HFF-Myc (cell line): ENCODE measurements at regions not wholly inside any gene's neighbourhood (a gene's known extent, or its start where the extent isn't known, plus 50 kb on each side); places are given as distances from the start of the nearest gene placed in this dataset.

Source experiments
- DNase-seq: peaks from one replicate; pipeline ENCODE4 v3.0.0-alpha.2; 2011; ENCODE audit warnings: low read depth; ENCODE audit errors: extremely low read depth
- H3K4me3 ChIP-seq: replicated peaks from 2 replicates; pipeline ENCODE4 v1.5.1; 2011; ENCODE audit warnings: low read depth, mild to moderate bottlenecking, control low read depth, low read length
- TF ChIP-seq, protein P1 (sequence below): IDR thresholded peaks from 2 replicates; pipeline ENCODE4 v1.5.1; 2012; ENCODE audit warnings: mild to moderate bottlenecking, low read depth, low read length, control low read depth; ENCODE audit errors: missing control alignments

DNA sequence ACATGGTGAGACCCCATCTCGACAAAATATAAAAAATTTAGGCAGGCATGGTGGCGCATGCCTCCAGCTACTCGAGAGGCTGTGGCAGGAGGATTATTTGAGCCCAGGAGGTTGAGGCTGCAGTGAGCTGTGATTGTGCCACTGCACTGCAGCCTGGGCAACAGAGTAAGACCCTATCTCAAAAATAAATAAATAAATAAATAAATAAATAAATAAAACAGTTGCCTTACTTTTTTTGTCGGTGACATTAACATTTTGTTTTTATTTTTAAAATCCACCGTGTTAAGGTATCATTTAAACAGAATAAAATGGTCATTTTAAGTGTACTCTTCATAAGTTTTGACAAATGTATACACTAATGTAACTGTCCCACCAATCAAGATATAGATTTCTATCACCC, 57.0 kb downstream of the RASL11A start:
- TF ChIP-seq, protein P1, sequence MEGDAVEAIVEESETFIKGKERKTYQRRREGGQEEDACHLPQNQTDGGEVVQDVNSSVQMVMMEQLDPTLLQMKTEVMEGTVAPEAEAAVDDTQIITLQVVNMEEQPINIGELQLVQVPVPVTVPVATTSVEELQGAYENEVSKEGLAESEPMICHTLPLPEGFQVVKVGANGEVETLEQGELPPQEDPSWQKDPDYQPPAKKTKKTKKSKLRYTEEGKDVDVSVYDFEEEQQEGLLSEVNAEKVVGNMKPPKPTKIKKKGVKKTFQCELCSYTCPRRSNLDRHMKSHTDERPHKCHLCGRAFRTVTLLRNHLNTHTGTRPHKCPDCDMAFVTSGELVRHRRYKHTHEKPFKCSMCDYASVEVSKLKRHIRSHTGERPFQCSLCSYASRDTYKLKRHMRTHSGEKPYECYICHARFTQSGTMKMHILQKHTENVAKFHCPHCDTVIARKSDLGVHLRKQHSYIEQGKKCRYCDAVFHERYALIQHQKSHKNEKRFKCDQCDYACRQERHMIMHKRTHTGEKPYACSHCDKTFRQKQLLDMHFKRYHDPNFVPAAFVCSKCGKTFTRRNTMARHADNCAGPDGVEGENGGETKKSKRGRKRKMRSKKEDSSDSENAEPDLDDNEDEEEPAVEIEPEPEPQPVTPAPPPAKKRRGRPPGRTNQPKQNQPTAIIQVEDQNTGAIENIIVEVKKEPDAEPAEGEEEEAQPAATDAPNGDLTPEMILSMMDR: no peak
- no peak for DNase-seq
- H3K4me3 ChIP-seq: no peak overlapping the region

DNA sequence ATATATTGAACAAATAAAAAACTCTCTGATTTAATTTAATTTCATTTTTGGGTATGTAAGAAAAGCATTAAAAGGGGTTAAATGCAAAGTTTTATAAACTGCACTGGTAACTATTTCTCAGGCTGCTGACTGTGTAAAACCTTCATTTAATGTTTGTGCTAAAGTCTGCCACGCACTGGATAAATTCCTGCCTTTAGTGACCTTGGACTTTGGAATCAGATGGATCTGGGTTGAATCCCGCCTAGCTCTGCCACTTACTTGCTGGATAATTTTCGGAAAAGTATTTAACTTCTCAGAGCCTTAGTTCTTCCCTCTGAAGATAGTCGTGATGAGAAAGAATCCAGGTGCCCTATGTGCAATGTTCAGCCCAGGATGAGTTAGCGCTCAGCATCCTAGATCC, 58.6 kb downstream of the RASL11A start:
- H3K4me3 ChIP-seq: no peak overlapping the region
- TF ChIP-seq, protein P1: no peak
- no peak for DNase-seq

DNA sequence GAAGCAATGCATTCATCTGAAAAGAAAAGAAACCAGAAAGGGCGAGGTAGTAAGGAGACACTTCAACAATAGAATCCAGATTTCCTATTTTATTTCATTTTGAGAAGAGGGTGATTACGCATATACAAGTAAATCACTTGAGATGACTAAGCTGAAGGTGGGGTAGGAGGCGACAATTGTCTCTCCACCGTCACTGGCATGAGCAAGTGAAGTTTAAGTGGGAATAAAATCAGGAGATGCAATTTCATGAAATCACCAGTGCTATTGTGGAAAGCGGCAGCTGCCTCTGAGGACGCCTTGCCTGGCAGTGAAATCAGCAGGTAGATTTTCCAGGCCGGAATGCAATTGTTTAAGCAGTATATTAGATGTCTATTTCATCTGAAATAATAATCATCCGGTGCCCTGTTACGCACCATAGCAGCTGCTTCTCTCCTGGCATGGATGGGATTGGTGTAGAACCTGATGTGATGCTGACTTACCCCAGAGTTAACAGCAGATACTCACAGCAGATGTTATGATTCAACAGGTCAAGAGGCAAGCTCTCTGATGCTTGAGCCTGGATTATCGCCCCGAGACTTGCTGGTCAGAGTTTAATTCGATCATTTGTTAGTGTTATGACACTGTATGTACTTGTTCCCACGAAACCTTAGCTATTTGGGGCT, 64.3 kb downstream of the RASL11A start:
- H3K4me3 ChIP-seq: no peak overlapping the region
- no peak for DNase-seq
- TF ChIP-seq, protein P1: no peak

DNA sequence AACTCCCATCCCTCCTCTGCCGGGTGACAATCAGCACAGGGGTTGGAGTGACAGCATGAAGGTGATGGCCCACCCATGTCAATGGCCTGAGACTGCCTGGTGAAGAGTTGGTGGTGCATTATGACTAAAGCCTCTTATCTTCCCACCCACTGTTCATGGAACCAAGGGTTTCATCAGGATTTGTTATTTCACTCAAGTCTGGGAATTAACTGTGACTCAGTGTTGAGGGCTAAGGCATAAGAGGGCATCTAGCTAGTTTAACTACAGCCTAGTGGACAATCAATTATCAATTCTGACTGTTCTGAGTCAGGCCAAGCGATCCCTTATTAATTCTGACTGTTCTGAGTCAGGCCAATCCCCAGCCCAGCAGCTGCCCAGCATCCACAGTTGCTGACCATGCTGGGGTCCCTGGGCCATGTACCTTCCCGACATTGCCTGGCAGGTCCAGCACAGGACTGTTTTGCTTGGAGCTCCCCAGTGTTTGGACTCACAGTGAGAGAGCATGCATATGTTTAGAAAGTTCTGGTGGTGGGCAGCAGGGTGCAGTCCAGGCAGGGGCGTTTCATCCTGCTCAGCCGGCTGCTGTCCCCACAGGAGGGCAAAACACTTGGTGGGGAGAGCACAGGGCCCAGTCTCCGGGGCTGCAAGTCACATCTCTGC, 65.5 kb downstream of the RASL11A start:
- no peak for DNase-seq
- TF ChIP-seq, protein P1: no peak
- H3K4me3 ChIP-seq: no peak overlapping the region

DNA sequence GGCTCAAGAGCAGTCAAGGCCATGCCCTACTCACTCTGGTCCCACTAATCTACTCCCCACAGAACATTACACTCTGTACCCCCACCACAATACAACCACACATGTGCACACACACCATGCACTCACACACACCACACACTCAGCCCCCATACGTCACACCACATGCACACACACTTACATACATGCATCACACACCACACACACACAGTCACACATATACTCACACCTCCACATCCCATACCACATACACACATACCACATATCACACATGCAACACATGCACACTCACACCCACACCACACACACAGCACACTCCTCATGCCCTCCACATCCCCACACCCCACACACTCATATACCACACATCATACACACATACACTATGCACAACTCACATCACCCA, 67.6 kb downstream of the RASL11A start:
- H3K4me3 ChIP-seq: no peak overlapping the region
- DNase-seq: no peak
- TF ChIP-seq, protein P1: no peak

DNA sequence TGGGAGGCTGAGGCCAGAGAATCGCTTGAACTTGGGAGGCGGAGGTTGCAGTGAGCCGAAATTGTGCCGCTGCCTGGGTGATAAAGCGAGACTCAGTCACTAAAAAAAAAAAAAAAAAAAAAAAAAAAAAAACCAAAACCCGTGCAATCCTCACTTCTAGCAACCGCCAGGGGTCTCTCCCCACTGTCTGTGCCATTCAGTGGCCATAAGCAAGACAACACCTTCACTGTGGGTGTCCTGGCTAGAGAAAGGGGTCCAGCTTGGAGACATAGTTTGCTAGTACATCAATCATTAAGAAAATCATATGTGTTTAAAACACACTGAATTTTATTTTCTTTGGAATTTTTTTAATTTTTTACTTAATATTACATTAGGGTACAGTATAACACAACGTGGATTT, 68.2 kb downstream of the RASL11A start:
- TF ChIP-seq, protein P1: peak; percentile 18
- no peak overlapping the region for H3K4me3 ChIP-seq
- DNase-seq: no peak

DNA sequence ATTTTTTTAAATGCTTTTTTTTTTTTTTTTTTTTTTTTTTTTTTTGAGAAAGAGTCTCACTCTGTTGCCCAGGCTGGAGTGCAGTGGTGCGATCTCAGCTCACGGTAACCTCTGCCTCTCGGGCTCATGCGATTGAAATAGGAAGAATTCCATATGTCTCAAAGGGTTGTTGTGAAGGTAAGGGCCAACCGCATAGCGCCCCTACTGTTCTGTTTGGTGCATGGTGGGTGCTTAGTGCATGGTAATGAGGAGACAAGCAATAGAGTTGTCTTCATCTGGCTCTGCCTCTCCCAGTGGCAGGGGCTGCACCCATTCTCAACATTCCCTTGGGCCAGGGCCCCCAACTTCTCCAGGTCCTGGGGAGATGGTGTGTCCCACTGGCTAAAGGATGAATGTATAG, 68.7 kb downstream of the RASL11A start:
- TF ChIP-seq, protein P1: peak; percentile 73
- H3K4me3 ChIP-seq: no peak overlapping the region
- DNase-seq: peak; percentile 22
